GM23338 (cell line): ENCODE measurements at regions not wholly inside any gene's neighbourhood (a gene's known extent, or its start where the extent isn't known, plus 50 kb on each side); places are given as distances from the start of the nearest gene placed in this dataset.

ENCODE experiments used
- CTCF ChIP-seq, 2 experiments: fragments of 200-600 bp in 1 of 2; sonication (generic) in 1 of 2; conservative IDR thresholded peaks; 2 replicates each; pipeline versions ENCODE4 v1.5.1 to v1.6.1; 2016 to 2017; ENCODE audit warnings: antibody characterized with exemption in 2 of 2, low read depth in 2 of 2, mild to moderate bottlenecking in 2 of 2, moderate library complexity in 1 of 2
- JUNB ChIP-seq: IDR thresholded peaks from one replicate; pipeline ENCODE4 v1.6.1; 2016; ENCODE audit warnings: antibody characterized with exemption; ENCODE audit not compliant: unreplicated experiment
- POLR2AphosphoS5 ChIP-seq: IDR thresholded peaks from 2 replicates; pipeline ENCODE4 v1.6.1; 2016; ENCODE audit warnings: antibody characterized with exemption, low read depth
- ZNF331 ChIP-seq: fragments of 250-450 bp; sonication (Bioruptor Pico); IDR thresholded peaks from 2 replicates; pipeline ENCODE4 v1.5.0; 2020; ENCODE audit warnings: low read depth, mild to moderate bottlenecking, moderate library complexity

GRCh38 chr5:60360355-60360754 lies 339.6 kb downstream of the DEPDC1B start:
- TF ChIP-seq CTCF (conservative IDR thresholded peaks at IDR 0.05; ENCODE audit: low read depth in 2 of 2) (no peak), ZNF331 (no peak), POLR2AphosphoS5 (no peak), JUNB (no peak)
